Endothelial cell of umbilical vein (primary cell): ENCODE measurements at regions not wholly inside any gene's neighbourhood (a gene's known extent, or its start where the extent isn't known, plus 50 kb on each side); places are given as distances from the start of the nearest gene placed in this dataset.

Experiments used
- BruUV-seq: library from RNA; stranded (reverse); fragments of 400-500 nt; replicated peaks from 2 replicates; lab custom pipeline; 2021; lab: Mats Ljungman, UMichigan
- CTCF ChIA-PET: fragments of 300-600, 350-600 bp; sonication (Branson Sonifier 250); formaldehyde crosslinking; loops from one replicate; lab custom pipeline; 2021; ENCODE audit warnings: antibody characterized with exemption, inconsistent platforms; lab: Charles Lee
- POLR2A ChIA-PET: fragments of 300-600, 350-600 bp; sonication (Branson Sonifier 250); formaldehyde crosslinking; loops from one replicate; lab custom pipeline; 2021; ENCODE audit warnings: antibody characterized with exemption, inconsistent platforms; lab: Charles Lee
- DNase-seq: peaks from one replicate; pipeline ENCODE4 v3.0.0-alpha.2; 2011; ENCODE audit warnings: low read depth, low spot score
- FAIRE-seq: peaks from 2 replicates; lab custom pipeline; 2011; peaks lifted over from hg19 to GRCh38; lab: Jason Lieb, UNC
- H2AFZ ChIP-seq: 2 replicates; pipeline ENCODE4 v1.6.0; 2012; ENCODE audit warnings: low read depth, low read length, control low read depth, inconsistent platforms
- H3K27ac ChIP-seq: 2 replicates; pipeline ENCODE4 v1.5.1; 2011; ENCODE audit warnings: low read depth, mild to moderate bottlenecking, control low read depth, low read length, moderate library complexity; ENCODE audit not compliant: insufficient read depth
- H3K27me3 ChIP-seq, 2 experiments: 2 replicates each; pipeline versions ENCODE4 v1.6.0 to v1.6.1; 2011; ENCODE audit warnings: low read length in 2 of 2, mixed read lengths in 1 of 2; ENCODE audit not compliant: control insufficient read depth in 2 of 2, insufficient read depth in 2 of 2
- H3K36me3 ChIP-seq, 2 experiments: 2 replicates in 1 of 2; 3 replicates in 1 of 2; pipeline ENCODE4 v1.5.1; 2011; ENCODE audit warnings: low read length in 2 of 2, mild to moderate bottlenecking in 1 of 2, moderate library complexity in 1 of 2; ENCODE audit not compliant: control insufficient read depth in 2 of 2, insufficient read depth in 2 of 2; ENCODE audit errors: extremely low read depth in 1 of 2
- H3K4me1 ChIP-seq: 3 replicates; pipeline ENCODE4 v1.5.1; 2011; ENCODE audit warnings: mild to moderate bottlenecking, low read length; ENCODE audit not compliant: control insufficient read depth, insufficient read depth; ENCODE audit errors: extremely low read depth
- H3K4me2 ChIP-seq: 2 replicates; pipeline ENCODE4 v1.6.1; 2011; ENCODE audit warnings: low read length, control low read depth, mixed read lengths; ENCODE audit not compliant: insufficient read depth
- H3K4me3 ChIP-seq, 3 experiments: fragments of 200-600 bp in 1 of 3; sonication (generic), shearing (Covaris generic) in 1 of 3; replicated peaks in 1 of 3; 2 replicates each; pipeline ENCODE4 v1.5.1; 2011 to 2016; ENCODE audit warnings: control low read depth in 3 of 3, low read length in 3 of 3, mild to moderate bottlenecking in 2 of 3, inconsistent platforms in 1 of 3, low read depth in 1 of 3, moderate library complexity in 1 of 3; ENCODE audit not compliant: insufficient read depth in 1 of 3
- H3K79me2 ChIP-seq: 2 replicates; pipeline ENCODE4 v1.6.0; 2012; ENCODE audit warnings: low read length, inconsistent platforms; ENCODE audit not compliant: control insufficient read depth, insufficient read depth
- H3K9ac ChIP-seq: replicated peaks from 2 replicates; pipeline ENCODE3; 2011; ENCODE audit warnings: low read length, control low read depth; ENCODE audit not compliant: insufficient read depth; ENCODE audit errors: extremely low read depth
- H3K9me1 ChIP-seq: replicated peaks from 3 replicates; pipeline ENCODE4 v1.6.0; 2011; ENCODE audit warnings: mild to moderate bottlenecking, low read length; ENCODE audit not compliant: control insufficient read depth, insufficient read depth; ENCODE audit errors: extremely low read depth
- H3K9me3 ChIP-seq: replicated peaks from 2 replicates; pipeline ENCODE4 v1.5.1; 2012; ENCODE audit warnings: low read length, inconsistent platforms; ENCODE audit not compliant: control insufficient read depth, insufficient read depth
- H4K20me1 ChIP-seq: replicated peaks from 2 replicates; pipeline ENCODE3; 2011; ENCODE audit warnings: mild to moderate bottlenecking, low read length; ENCODE audit not compliant: control insufficient read depth, insufficient read depth; ENCODE audit errors: extremely low read depth
- CTCF ChIP-seq, 2 donors: IDR thresholded peaks; 1 replicate in 1 of 2; 2 replicates in 1 of 2; pipeline ENCODE4 v1.5.1; 2011; ENCODE audit warnings: low read length in 2 of 2, mild to moderate bottlenecking in 2 of 2, moderate library complexity in 2 of 2, control low read depth in 1 of 2, inconsistent platforms in 1 of 2, low read depth in 1 of 2; ENCODE audit not compliant: insufficient read depth in 1 of 2; ENCODE audit errors: extremely low read depth in 1 of 2
- EZH2 ChIP-seq: IDR thresholded peaks from 2 replicates; pipeline ENCODE4 v1.6.1; 2012; ENCODE audit warnings: borderline replicate concordance, low read depth, mild to moderate bottlenecking, moderate library complexity, low read length, inconsistent platforms; ENCODE audit not compliant: severe bottlenecking
- FOS ChIP-seq: IDR thresholded peaks from 2 replicates; pipeline ENCODE4 v1.6.1; 2011; ENCODE audit warnings: mild to moderate bottlenecking, low read length, moderate library complexity, borderline replicate concordance; ENCODE audit not compliant: insufficient read depth
- GATA2 ChIP-seq: IDR thresholded peaks from 2 replicates; pipeline ENCODE4 v1.7.0; 2011; ENCODE audit warnings: low read depth, mild to moderate bottlenecking, moderate library complexity, mixed read lengths, low read length; ENCODE audit not compliant: insufficient read length, insufficient read depth
- JUN ChIP-seq: IDR thresholded peaks from 2 replicates; pipeline ENCODE4 v1.6.1; 2011; ENCODE audit warnings: borderline replicate concordance, low read depth; ENCODE audit not compliant: insufficient read length, insufficient read depth
- MAX ChIP-seq: IDR thresholded peaks from 2 replicates; pipeline ENCODE4 v1.6.1; 2011; ENCODE audit not compliant: insufficient read depth, insufficient read length
- POLR2A ChIP-seq: IDR thresholded peaks from 2 replicates; pipeline ENCODE4 v1.6.1; 2012; ENCODE audit warnings: low read depth, mild to moderate bottlenecking, control low read depth, low read length
- POLR2AphosphoS5 ChIP-seq: IDR thresholded peaks from 2 replicates; pipeline ENCODE4 v1.6.1; 2012; ENCODE audit warnings: low read depth, mild to moderate bottlenecking, control low read depth, low read length, moderate library complexity; ENCODE audit not compliant: insufficient read depth
- dilution Hi-C: fragments of 300-500 bp; cut with MboI; formaldehyde crosslinking; loops from one replicate; pipeline ENCODE4 v1.15.0; 2019; ENCODE audit warnings: low sequenced_read_pairs; ENCODE audit not compliant: extremely low pct_ligation_motif_present
- intact Hi-C: fragments of 100-400 bp; cut with micrococcal nuclease; formaldehyde crosslinking; loops from one replicate; pipeline ENCODE4 v1.10.0; 2022

GRCh38 chrX:25646156-25646555, 492.0 kb upstream of the MAGEB18 start:
- POLR2A ChIA-PET = no interaction called here
- H3K27ac ChIP-seq = no peak overlapping the region
- H3K9me1 ChIP-seq = no peaks in the 10 kb centered on the region
- FAIRE-seq = no peak
- intact Hi-C loops = no loop called here
- H2AFZ ChIP-seq = no peak overlapping the region
- no peak for TF ChIP-seq GATA2
- TF ChIP-seq EZH2 = no peak
- no peak for TF ChIP-seq FOS
- TF ChIP-seq POLR2AphosphoS5 = no peak
- no peak for TF ChIP-seq POLR2A
- no peak for TF ChIP-seq CTCF (IDR thresholded peaks at IDR 0.05; ENCODE audit: extremely low read depth in 1 of 2, insufficient read depth in 1 of 2, low read depth in 1 of 2, low read length in 2 of 2)
- TF ChIP-seq MAX = no peak
- no peak for TF ChIP-seq JUN
- no peaks in the 10 kb centered on the region for H4K20me1 ChIP-seq
- DNase-seq = no peak
- no peaks in the 10 kb centered on the region for H3K9me3 ChIP-seq
- CTCF ChIA-PET = no interaction called here
- H3K9ac ChIP-seq = no peak overlapping the region
- H3K4me3 ChIP-seq = no peak overlapping the region
- no peak overlapping the region for H3K4me2 ChIP-seq
- BruUV-seq = no TSS peak
- no peaks in the 10 kb centered on the region for H3K27me3 ChIP-seq
- H3K79me2 ChIP-seq = no peaks in the 10 kb centered on the region
- dilution Hi-C loops = no loop called here
- no peaks in the 10 kb centered on the region for H3K36me3 ChIP-seq
- no peaks in the 10 kb centered on the region for H3K4me1 ChIP-seq
